Vagina (tissue), 2 donors: ENCODE measurements at regions not wholly inside any gene's neighbourhood (a gene's known extent, or its start where the extent isn't known, plus 50 kb on each side); places are given as distances from the start of the nearest gene placed in this dataset.
"Not testable (repeated sequence)": the region's sequence is repeated elsewhere in the genome, so short reads cannot be mapped to it uniquely, and the experiment has no call there.

Experiments
- CTCF ChIP-seq, 3 experiments: fragments of 450-650 bp in 2 of 3; fragments of 200-600 bp in 1 of 3; sonication (generic) in 1 of 3; IDR thresholded peaks; one replicate each; pipeline ENCODE4 v1.5.1; 2017 to 2019; ENCODE audit warnings: antibody characterized with exemption in 3 of 3, mild to moderate bottlenecking in 2 of 3, moderate library complexity in 2 of 3
- POLR2A ChIP-seq, 2 donors: fragments of 450-650 bp; IDR thresholded peaks; one replicate each; pipeline ENCODE4 v1.6.1; 2017; ENCODE audit warnings: antibody characterized with exemption in 2 of 2, mild to moderate bottlenecking in 2 of 2, moderate library complexity in 2 of 2
- POLR2AphosphoS5 ChIP-seq, 2 donors: sonication (generic); formaldehyde crosslinking; IDR thresholded peaks; one replicate each; pipeline ENCODE4 v1.9.0; 2017; ENCODE audit warnings: antibody characterized with exemption in 2 of 2, mild to moderate bottlenecking in 2 of 2, low read depth in 1 of 2; ENCODE audit not compliant: insufficient read depth in 1 of 2

GRCh38 chr1:80539298-80539697 is 1261.4 kb upstream of the ADGRL2 start:
- not testable (repeated sequence) for TF ChIP-seq CTCF (IDR thresholded peaks at IDR 0.05); POLR2A (IDR thresholded peaks at IDR 0.05); POLR2AphosphoS5 (IDR thresholded peaks at IDR 0.05; ENCODE audit: insufficient read depth in 1 of 2, low read depth in 1 of 2)
